Stimulated activated CD4-positive, alpha-beta T cell treated with anti-CD3 and anti-CD28 coated beads, Interleukin-1b, Interleukin-23, amount 100 ng/mL, for 1 hour (primary cell): ENCODE measurements at regions not wholly inside any gene's neighbourhood (a gene's known extent, or its start where the extent isn't known, plus 50 kb on each side); places are given as distances from the start of the nearest gene placed in this dataset.

ENCODE experiments used
- DNase-seq, 2 donors: peaks; one replicate each; pipeline ENCODE4 v3.0.0-alpha.2; 2020; ENCODE audit warnings: low read depth in 2 of 2

GRCh38 chr9:75410405-75410804 is 322.1 kb downstream of the OSTF1 start:
- DNase-seq: no peak

- DNase-seq: no peak
Observed at GRCh38 chr9:75414371-75415160, 326.3 kb downstream of the OSTF1 start.

- no peak for DNase-seq
Observed at GRCh38 chr9:75417471-75417870, 329.2 kb downstream of the OSTF1 start.

- DNase-seq: no peak
Observed at GRCh38 chr9:75418518-75418917, 330.2 kb downstream of the OSTF1 start.

DNA sequence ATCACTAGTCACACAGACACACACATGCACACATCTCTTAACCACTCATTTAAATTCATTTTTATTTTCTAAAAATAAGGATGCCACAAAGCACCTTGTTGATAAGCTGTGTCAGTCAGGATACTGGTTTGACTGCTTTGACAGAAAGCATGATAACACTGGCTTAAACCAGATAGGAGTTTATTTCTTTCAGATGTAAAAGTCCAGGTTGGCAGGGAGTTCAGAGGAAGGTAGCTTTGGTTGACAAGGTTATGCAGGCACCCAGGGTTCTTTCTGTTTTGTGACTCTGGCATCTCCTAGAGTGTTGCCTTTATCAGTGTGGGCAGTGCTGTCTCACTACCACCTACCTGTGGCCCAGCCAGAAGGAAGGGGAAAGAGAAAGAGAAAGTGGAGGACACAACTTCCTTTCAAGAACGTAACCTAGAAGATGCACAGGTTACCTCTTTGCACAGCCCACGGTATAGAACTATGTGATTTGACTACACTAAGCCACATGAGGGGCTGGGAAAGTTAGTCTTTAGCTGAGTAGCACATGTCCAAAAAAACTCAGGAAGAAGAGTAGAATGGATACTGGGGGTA is 334.7 kb downstream of the OSTF1 start:
- no peak for DNase-seq

DNA sequence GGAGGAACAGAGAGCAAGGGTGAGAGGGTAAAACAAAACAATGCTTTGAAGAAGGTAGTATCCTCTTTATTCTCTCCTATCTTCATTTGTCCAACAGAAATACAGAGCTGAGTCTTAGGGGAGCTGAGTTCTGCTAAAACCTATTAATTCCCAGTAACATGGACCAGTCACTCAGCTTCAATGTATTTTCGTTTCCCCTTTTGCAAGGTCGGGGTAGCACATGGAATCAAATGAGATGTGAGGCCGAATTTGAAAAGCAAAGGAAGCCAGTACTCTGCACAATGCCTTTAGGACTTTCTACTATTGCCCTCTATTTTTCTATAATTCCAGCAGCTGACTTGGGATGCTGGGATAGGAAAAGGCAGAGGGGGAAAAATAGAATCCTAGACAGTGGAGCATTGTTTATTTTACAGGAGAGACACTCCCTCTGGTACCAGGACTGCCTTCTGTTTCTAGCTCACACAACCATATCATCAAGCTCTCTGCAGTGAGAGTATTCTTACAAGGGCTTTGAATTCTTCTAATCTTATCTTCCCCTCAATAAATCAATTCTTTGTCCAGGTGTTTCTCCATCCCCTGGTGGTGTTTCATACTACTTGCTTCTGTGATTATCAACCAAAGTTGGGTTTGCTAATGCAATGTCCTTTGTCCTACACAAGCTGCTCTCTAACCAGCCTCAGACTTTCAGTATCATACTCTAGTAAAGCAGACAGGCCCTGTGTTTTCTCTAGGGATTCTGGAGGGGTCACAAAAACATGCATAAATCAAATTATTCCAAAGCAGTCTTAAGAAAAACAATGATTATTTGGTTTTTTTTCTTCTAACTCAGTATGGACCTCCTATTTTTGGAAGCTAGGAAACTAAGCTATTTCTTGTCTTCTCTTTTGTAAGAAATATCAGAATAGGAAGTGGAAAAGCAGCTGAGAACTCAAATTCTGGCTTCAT is 341.5 kb downstream of the OSTF1 start:
- DNase-seq: no peak

DNA sequence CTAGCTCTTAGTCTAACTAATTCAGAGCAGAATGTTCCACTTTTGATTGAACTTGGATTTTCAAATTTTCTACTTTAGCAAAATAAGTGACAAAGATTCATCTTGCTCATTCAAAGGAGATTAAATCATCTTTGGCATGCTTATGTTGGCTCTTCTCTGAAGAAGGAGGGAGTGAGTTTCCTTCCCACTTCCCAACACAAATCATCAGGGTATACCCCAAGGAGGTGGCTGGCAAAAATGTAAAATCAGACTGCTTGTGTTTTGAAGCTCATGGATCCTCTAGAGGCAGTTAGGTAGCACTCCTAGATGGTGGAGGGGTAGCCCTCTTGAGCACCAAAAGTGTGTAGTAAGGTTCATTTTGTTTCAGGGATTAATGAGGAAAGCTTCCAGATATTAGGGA is 343.1 kb downstream of the OSTF1 start:
- DNase-seq: no peak

DNA sequence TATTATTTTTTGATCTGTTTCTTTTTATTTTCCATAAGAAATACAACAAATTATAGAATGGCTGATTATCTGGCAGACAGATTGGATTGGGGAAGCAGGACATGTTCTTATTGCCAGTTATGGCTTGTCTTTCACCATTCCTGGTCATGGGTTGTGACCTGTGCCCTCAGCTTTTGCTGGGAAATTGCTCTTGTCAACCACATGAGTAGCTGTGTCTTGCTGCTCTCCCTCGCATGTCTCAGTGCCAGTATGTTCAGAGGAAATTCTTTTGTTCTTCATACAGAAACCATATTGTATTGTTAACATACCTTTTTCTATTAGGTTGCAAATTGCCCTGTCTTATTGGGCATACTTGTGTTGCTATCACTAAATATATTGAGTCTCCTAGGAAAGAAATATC is 344.1 kb downstream of the OSTF1 start:
- no peak for DNase-seq

- DNase-seq: no peak
Observed at GRCh38 chr9:75432888-75433287, 344.6 kb downstream of the OSTF1 start.

- no peak for DNase-seq
Observed at GRCh38 chr9:75438716-75439115, 350.4 kb downstream of the OSTF1 start.

- no peak for DNase-seq
Observed at GRCh38 chr9:75440914-75441313, 352.6 kb downstream of the OSTF1 start.

DNA sequence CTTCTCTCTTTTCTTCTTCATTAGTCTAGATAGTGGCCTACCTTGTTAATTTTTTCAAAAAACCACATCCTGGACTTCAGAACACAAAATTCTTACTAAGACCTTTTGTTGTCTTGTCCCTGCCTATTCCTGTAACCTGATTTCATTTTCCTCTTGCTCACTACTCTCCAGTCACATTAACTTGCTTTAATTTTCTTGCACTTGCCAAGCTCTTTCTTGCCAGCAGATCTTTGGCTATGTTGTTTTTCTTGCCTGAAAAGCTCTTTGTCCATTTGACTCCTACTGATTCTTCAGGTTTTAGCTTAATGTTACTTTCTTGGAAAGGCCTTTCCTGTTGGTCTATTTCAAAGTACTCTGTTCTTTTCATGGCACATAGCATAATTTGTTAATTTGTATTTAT is 356.8 kb downstream of the OSTF1 start:
- DNase-seq: no peak

DNA sequence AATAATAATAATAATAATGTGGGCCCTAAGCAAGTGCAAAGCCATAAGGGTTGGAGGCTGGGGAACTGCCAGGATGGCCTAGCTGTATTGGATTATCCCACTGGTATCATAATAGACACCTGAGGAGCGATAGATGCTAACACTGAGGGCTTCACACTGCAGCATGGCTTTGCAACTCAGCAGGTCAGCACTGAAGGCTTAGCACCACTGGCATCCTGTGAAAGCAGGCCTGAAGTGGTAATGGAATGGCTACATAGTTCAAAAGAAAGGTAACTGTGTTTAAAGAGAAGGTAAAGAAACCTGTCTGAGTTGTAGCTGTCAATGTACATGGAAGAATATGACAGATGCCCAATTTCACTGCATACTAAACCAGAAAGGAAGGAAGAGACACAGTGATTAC is 359.0 kb downstream of the OSTF1 start:
- no peak for DNase-seq

- DNase-seq: no peak
Observed at GRCh38 chr9:75448281-75448680, 360.0 kb downstream of the OSTF1 start.

GRCh38 chr9:75448955-75449354 is 360.6 kb downstream of the OSTF1 start:
- DNase-seq: no peak

DNA sequence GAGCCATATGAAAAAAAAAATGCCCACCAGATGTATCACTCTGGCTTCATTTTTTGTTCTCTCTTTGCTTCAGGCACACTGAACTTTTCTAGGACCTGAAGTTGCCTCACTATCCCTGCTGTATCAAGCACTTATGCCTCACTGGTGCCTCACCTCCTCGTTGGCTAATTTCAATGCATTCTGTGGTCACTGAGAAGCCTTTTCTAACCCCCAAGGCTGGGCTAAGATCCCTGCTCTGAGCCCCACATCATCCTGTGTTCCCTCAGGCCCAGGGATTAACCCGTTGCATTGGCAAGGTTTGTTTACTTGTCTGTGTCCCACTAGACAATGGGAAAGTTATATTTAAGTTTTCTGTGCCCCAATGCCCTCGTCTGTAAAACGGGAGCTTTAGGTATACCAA is 362.7 kb downstream of the OSTF1 start:
- DNase-seq: no peak

GRCh38 chr9:75451505-75451904 is 363.2 kb downstream of the OSTF1 start:
- no peak for DNase-seq

GRCh38 chr9:75452512-75452911 is 364.2 kb downstream of the OSTF1 start:
- DNase-seq: no peak

DNA sequence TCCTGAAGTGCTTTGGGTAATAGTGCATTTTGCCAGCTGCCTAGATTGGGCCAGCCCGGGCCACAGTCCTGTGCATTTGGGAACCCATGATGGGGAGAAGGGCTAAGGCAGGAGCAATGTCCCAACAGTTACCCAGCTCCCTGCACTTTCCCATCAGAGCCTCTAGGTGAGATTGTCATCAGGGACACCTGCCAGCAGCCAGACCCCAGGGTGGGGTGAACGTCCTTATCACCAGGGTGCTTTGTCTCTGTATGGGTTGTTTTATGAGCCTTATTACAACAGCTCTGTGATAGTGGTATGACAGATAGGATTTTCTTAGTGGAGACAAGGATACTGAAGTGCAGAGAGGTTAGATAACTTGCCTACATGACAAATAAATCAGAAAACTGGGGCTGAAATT is 365.7 kb downstream of the OSTF1 start:
- DNase-seq: no peak

DNA sequence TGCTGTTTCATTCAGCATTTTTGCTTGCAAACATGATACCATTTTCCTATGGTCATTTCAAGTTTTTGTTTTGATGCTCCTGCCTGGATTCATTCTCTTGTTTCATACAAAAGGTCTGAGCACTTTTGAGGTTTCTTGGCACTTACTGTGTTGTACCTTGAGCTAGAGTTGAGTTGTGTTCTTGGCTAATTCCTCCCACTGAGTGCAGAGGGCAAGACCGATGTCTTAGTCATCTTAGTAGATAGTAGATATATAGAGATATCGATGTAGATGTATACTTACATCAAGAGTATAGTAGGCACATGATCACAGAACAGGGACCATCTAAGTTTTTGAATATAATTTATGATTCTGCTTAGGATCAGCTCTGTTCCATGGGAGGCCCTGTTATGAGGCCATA is 366.6 kb downstream of the OSTF1 start:
- no peak for DNase-seq

DNA sequence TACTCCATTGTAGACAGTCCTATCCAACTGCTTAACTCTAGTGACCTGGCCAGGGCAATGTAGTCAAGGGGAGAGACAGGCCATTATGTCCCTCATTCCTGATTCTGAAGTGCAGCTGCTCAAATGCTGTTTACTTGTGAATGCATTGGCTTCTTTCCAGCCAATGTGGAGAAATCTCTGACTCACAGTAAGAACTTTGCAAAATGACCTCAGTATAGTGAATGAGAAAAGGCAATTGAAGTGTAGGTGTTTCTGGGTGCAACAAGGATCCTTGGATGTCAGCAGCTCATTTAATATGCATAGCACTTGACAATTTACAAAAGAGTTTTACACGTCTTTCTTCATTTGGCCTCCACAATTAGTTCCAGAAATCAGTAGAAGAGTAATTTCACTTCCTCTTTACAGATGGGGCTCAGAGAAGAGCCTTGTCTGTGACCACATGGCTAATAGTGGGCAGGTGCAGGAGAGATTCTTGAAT is 367.2 kb downstream of the OSTF1 start:
- DNase-seq: no peak

GRCh38 chr9:75456698-75457097 is 368.4 kb downstream of the OSTF1 start:
- DNase-seq: no peak
